CD4-positive, alpha-beta T cell (primary cell): ENCODE measurements at regions not wholly inside any gene's neighbourhood (a gene's known extent, or its start where the extent isn't known, plus 50 kb on each side); places are given as distances from the start of the nearest gene placed in this dataset.

ENCODE experiments used
- ATAC-seq: fragments of 200-7000 bp; cut with Tn5 transposase; one replicate; pipeline ENCODE4 v1.10.0; 2022; ENCODE audit warnings: mild to moderate bottlenecking; ENCODE audit not compliant: poor library complexity
- CTCF ChIA-PET: fragments of 350-600 bp; sonication (Branson Sonifier 250); formaldehyde crosslinking; loops from one replicate; lab custom pipeline; 2021; ENCODE audit warnings: antibody characterized with exemption, inconsistent platforms; lab: Charles Lee
- POLR2A ChIA-PET: fragments of 350-600 bp; sonication (Branson Sonifier 250); formaldehyde crosslinking; loops from one replicate; lab custom pipeline; 2021; ENCODE audit warnings: antibody characterized with exemption, inconsistent platforms; lab: Charles Lee
- DNase-seq, 14 experiments: peaks; one replicate each; pipeline ENCODE4 v3.0.0-alpha.2; 2013 to 2020; ENCODE audit warnings: mixed read lengths in 2 of 14
- H3K27ac ChIP-seq, 2 donors: one replicate each; pipeline versions ENCODE4 v1.5.1 to v1.7.0; 2013; ENCODE audit warnings: low read length in 2 of 2, low read depth in 1 of 2, mild to moderate bottlenecking in 1 of 2
- H3K27me3 ChIP-seq, 2 experiments: 1 replicate in 1 of 2; 2 replicates in 1 of 2; pipeline versions ENCODE4 v1.6.1 to v1.7.0; 2013; ENCODE audit warnings: low read length in 2 of 2, control low read depth in 1 of 2, mild to moderate bottlenecking in 1 of 2, moderate library complexity in 1 of 2; ENCODE audit not compliant: insufficient read depth in 2 of 2, control insufficient read depth in 1 of 2
- H3K36me3 ChIP-seq: one replicate; pipeline ENCODE4 v1.6.1; 2013; ENCODE audit warnings: low read length, control low read depth; ENCODE audit not compliant: insufficient read depth
- H3K4me1 ChIP-seq: one replicate; pipeline ENCODE4 v1.6.1; 2013; ENCODE audit warnings: low read length, control low read depth; ENCODE audit not compliant: insufficient read depth
- H3K4me3 ChIP-seq: one replicate; pipeline ENCODE4 v1.5.1; 2013; ENCODE audit warnings: mild to moderate bottlenecking, low read length, moderate library complexity
- H3K9me3 ChIP-seq, 2 experiments: 1 replicate in 1 of 2; 2 replicates in 1 of 2; pipeline versions ENCODE4 v1.6.1 to v1.7.0; 2013; ENCODE audit warnings: low read length in 2 of 2, mild to moderate bottlenecking in 2 of 2, control low read depth in 1 of 2, moderate library complexity in 1 of 2; ENCODE audit not compliant: control insufficient read depth in 1 of 2, insufficient read depth in 1 of 2
- H3K27ac Mint-ChIP-seq: one replicate; pipeline ENCODE4 v1.8.0; 2020; ENCODE audit warnings: mixed read lengths
- H3K27me3 Mint-ChIP-seq: one replicate; pipeline ENCODE4 v1.8.0; 2021; ENCODE audit warnings: mixed read lengths
- H3K36me3 Mint-ChIP-seq: one replicate; pipeline ENCODE4 v1.8.0; 2021; ENCODE audit warnings: low read depth, mixed read lengths
- H3K4me1 Mint-ChIP-seq: one replicate; pipeline ENCODE4 v1.8.0; 2021; ENCODE audit warnings: low read depth, mixed read lengths
- H3K4me3 Mint-ChIP-seq: one replicate; pipeline ENCODE4 v1.8.0; 2020; ENCODE audit warnings: mild to moderate bottlenecking, mixed read lengths
- H3K9me3 Mint-ChIP-seq: one replicate; pipeline ENCODE4 v1.8.0; 2020; ENCODE audit warnings: mixed read lengths
- CTCF ChIP-seq: fragments of 200-600 bp; IDR thresholded peaks from one replicate; pipeline ENCODE4 v1.8.0; 2022; ENCODE audit warnings: antibody characterized with exemption, mild to moderate bottlenecking
- intact Hi-C, 2 experiments: fragments of 100-400 bp; cut with DNase I in 1 of 2; cut with micrococcal nuclease in 1 of 2; formaldehyde crosslinking; loops; one replicate each; pipeline versions ENCODE4 v1.15.1 to v1.9.0; 2023 to 2025; cut with DNase I, micrococcal nuclease

DNA sequence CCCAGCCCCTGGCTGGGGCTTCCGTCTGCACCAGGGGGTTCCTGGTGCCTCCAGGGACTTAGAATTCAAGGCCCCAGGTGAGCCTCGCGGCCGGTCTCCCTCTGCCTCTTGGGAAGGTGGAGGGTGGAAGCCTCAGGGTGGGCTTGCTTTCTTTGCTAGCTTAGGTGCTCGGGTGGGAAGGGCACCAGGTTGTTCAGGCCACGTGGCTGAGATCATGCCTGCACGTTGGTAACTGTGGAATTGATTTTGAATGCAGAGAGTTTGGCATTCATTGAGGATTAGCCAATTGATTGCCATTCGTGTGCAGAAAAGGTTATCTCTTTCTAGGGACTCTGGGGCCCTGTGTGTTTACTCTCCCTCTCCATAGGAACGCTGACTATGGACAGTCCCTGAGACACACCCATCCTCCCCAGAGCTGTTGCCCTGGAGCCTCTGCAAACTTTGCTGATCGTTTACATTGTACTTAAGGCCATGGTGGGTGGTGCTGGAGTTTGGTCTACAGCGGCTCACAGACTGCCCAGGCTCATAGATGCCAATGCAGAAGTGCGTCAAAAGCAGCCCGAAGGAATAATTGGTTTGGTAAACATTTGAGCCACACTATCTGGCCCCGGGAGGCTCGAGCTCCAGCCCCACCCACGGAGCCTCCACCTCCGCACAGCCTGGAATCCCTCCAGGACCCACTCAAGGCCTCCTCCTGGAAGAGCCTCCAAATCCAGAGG is 1457.7 kb downstream of the BRD1 start:
- Mint-ChIP-seq H3K27ac (no peak overlapping the region), H3K9me3 (no peaks in the 10 kb centered on the region), H3K36me3 (no peaks in the 10 kb centered on the region), H3K4me1 (no peaks in the 10 kb centered on the region), H3K27me3 (peaks cover 11% of the 10 kb centered on the region), H3K4me3 (no peak overlapping the region)
- peaks cover 6% of the 10 kb centered on the region in 2 experiments for H3K27me3 ChIP-seq
- H3K36me3 ChIP-seq: no peaks in the 10 kb centered on the region
- CTCF ChIA-PET: no interaction called here
- TF ChIP-seq CTCF: no peak
- no peaks in the 10 kb centered on the region for H3K4me1 ChIP-seq
- ATAC-seq: no peak
- H3K9me3 ChIP-seq: no peaks in the 10 kb centered on the region
- intact Hi-C loops: loop anchor here in 1 of 2 experiments (2.0 kb wide), 1 partner anchor 69 kb away; no protein-coding TSS in a partner anchor
- POLR2A ChIA-PET: no interaction called here
- DNase-seq: no peak
- H3K27ac ChIP-seq: no peak overlapping the region
- no peak overlapping the region for H3K4me3 ChIP-seq

DNA sequence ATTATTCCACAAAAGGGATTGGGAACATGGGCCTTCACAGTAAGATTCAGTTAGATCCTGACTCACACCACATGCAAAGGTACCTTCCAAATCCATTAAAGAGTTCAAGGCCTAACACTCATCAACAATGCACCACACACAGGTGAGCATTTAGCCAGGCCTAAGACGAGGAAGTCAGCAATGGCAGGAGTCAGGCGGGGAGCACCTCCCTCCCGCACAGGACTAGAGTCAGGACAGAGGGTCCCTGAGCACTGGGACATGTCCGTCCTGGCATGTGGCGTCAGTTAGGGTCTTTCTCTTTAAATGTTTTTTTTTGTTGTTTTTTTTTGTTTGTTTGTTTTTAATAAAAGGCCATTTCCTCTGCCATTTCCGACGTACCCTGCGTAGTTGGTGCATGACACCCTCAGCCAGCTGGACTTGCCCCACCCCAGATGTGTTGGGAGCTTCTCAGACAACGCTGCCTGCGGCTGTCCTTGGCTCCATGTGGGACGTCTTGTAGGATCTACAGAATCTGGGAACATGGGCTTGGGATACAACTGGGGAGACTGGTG is 1458.6 kb downstream of the BRD1 start:
- no peak for TF ChIP-seq CTCF
- Histone ChIP-seq H3K4me1 (no peaks in the 10 kb centered on the region), H3K36me3 (no peaks in the 10 kb centered on the region), H3K27ac (no peak overlapping the region), H3K27me3 (peaks cover 4 to 6% of the 10 kb centered on the region in 2 experiments), H3K4me3 (no peak overlapping the region), H3K9me3 (no peaks in the 10 kb centered on the region)
- peaks cover 10% of the 10 kb centered on the region for H3K27me3 Mint-ChIP-seq
- ATAC-seq (no peak), DNase-seq (no peak)
- no peaks in the 10 kb centered on the region for H3K9me3 Mint-ChIP-seq
- no peaks in the 10 kb centered on the region for H3K36me3 Mint-ChIP-seq
- ChIA-PET CTCF (no interaction called here), POLR2A (no interaction called here)
- H3K27ac Mint-ChIP-seq: no peak overlapping the region
- no peaks in the 10 kb centered on the region for H3K4me1 Mint-ChIP-seq
- no peak overlapping the region for H3K4me3 Mint-ChIP-seq
- intact Hi-C loops: loop anchor here in 1 of 2 experiments (2.0 kb wide), 1 partner anchor 70 kb away; no protein-coding TSS in a partner anchor

DNA sequence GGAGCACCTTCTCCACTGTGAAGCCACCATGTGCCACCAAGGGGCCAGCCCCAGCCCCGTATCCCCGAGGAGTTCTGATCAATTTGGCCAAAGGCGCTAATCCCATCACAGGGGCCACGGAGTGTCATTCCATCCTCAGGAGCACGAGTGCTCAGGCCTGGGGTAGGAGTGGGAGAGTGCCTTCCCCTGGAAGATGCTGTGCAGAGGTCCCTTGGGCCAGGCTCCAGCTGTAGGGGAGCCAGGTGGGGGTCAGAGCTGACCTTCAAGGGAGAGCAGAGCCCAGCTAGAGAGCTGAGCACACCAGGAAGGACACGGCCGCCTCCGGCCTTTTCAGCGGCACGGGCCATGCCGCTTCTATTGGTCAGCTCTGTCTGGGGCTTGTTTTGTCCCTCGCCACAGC is 1459.9 kb downstream of the BRD1 start:
- Mint-ChIP-seq H3K27ac (no peak overlapping the region), H3K36me3 (no peaks in the 10 kb centered on the region), H3K9me3 (no peaks in the 10 kb centered on the region), H3K4me1 (no peaks in the 10 kb centered on the region), H3K4me3 (no peak overlapping the region), H3K27me3 (peaks cover 6% of the 10 kb centered on the region)
- Histone ChIP-seq H3K27ac (no peak overlapping the region), H3K4me3 (no peak overlapping the region), H3K9me3 (no peaks in the 10 kb centered on the region), H3K4me1 (no peaks in the 10 kb centered on the region), H3K36me3 (no peaks in the 10 kb centered on the region), H3K27me3 (peaks cover 2 to 4% of the 10 kb centered on the region in 2 experiments)
- TF ChIP-seq CTCF: no peak
- ChIA-PET POLR2A (no interaction called here), CTCF (no interaction called here)
- no peak for ATAC-seq
- no peak for DNase-seq
- intact Hi-C loops: loop anchor here in 1 of 2 experiments (2.0 kb wide), 1 partner anchor 71 kb away; no protein-coding TSS in a partner anchor
